GM18873 (cell line): ENCODE measurements at regions not wholly inside any gene's neighbourhood (a gene's known extent, or its start where the extent isn't known, plus 50 kb on each side); places are given as distances from the start of the nearest gene placed in this dataset.

Source experiments
- ATAC-seq: cut with Tn5 transposase; IDR thresholded peaks from one replicate; pipeline ENCODE4 v1.9.1; 2021; ENCODE audit warnings: mild to moderate bottlenecking, moderate library complexity, moderate number of reproducible peaks; ENCODE audit not compliant: unreplicated experiment, low FRiP score

DNA sequence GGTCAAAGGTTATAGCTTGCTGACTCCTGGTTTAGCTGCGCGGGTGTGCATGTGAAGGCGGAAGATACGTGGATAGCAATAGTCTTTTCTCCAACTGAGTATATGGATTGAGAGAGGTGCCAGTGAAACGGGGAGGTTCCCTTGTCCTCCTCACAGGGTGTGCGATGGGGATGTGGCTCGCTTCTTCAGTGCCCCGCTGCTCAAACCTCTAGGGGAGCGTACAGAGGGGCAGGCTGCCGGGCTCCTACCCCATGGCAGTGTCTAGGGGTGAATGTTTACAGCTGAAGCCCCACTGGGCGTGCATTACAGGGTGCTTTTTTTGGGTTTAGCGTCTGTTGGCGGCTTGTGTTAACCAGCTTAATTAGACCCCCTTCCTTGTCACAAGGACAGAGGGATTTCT lies 438.5 kb downstream of the CCSER2 start:
- ATAC-seq, result no peak

DNA sequence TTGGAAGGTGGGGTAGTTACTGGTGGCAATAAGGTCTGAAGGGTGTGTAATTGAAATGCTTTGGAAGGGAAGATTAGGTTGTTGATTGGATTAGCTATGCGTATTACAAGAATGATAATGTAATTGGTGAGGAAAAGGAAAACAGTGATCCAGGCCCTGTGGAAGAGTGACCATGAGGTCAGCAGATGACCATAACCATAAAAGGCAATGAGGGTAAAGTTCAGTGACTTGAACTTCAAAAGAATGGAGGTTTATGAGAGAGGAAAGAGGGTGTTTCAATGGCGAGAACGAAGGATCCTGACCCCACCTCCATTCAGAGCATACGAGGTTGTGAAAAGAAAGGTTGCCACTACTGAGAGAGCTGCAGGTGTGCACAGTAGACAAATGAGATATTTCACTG lies 439.7 kb downstream of the CCSER2 start:
- ATAC-seq, result no peak

DNA sequence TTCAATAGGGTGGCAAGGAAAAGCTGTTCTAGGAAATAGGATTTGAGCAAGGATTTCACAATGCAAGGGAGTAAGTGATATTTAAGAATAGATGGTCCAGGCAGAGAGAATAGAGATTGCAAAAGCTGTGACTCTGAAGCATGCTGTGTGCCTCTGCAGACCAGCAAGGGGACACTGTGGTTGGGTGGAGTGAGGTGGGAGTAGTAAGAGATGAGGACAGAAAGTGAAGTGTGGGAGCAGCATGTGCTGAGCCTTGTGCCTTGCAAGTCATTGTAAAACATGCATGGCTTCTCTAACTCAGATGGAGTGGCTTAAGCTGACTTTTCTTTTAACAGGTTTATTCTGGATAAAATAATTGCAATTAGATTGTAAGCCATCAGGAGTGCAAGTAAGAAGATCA lies 442.4 kb downstream of the CCSER2 start:
- ATAC-seq, result no peak

DNA sequence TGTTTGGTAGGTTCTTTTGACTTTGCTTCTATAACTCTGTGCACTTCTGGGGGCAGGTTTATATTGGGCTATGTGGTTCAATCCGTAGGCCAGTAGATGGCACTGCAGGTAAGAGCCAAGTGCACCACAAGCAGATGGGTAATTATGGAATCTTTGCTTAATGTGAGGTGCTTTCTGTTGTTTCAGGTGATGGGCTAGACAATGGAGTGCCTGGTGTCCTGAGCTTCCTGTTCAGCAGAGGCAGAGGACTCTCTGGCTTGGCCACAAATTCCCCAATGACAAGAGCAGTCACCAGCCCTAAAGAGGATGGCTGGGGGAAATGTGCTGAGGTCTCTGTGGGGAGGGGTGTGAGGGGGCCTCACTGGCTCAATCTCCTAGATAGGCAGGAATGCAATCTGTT lies 455.0 kb downstream of the CCSER2 start:
- peak; percentile 69 for ATAC-seq

DNA sequence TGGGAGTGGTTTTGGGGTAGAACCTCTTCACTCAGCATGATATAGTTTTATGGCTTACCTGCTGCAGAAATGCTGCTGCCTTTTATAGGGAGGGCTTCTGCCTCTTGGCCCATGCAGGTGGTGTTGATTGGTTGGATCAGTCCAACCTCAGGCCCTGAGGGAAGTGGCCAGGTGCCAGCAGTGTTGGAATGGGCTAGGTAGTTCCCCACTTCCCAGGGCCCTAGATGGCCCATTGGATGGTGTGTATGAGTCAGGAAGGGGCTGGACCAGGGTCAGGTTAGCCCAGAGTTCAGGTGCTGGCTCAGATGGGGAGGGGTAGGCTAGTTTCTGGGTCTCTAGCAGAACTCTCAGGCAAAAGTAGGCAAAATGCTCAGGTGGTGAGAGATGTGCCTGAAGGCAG lies 455.5 kb downstream of the CCSER2 start:
- no peak for ATAC-seq

DNA sequence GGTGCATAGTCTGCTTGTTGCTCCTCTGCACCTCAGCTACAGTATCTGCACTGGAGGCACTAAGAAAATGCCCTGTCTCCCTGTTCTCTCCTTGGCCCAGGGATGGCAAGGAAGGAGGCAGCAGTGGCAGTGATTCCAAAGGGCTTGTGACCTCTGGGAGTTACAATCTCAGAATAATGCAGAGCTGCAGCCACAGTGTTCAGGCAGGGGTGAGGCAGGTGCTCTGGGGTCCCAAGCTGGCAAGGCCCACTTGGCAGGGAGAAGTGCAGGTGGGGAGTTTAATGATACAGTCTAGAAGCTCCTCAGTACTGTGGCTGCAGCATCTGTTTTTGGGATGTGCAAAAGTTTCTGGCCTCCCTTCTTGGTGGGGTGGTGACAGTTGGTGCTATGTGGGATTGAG lies 456.4 kb downstream of the CCSER2 start:
- ATAC-seq, result no peak

DNA sequence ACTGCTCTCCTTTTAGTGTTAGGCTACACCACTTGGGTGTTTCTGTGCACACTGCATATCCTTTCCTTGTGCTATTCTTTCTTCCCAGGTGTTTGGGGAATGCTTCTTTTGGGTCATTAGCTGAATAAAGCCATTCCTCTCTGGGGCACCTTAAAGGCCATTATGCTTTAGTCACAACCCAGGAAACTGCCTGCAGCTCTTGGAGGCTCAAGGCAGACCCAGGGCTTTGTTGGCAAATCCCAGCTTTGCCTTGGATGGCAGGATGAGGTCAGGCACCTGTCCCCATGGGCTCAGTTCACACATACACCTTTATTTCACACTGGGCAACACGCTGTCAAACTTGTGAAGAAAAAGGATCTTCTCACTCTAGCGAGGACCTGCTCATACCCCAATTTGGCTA lies 460.6 kb downstream of the CCSER2 start:
- ATAC-seq, result no peak

DNA sequence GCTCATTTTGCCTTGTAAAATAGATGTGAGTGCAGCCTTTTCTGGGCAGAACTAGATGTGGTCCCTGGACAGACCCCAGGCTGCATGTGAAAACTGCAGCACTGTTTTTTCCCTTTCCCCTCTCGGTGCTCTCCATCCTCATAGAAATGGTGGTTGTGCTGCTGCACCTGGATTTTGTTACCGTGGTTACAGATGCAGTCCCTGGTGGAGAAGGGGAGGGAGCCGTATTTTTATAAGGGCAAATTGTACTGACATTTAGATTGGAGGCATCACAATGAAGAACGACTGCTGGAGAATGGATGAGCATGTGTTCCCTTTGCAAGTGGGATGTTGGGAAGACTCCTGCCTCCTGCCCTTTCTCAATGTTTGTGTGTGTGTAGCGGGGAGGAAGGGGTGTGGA lies 469.9 kb downstream of the CCSER2 start:
- no peak for ATAC-seq

DNA sequence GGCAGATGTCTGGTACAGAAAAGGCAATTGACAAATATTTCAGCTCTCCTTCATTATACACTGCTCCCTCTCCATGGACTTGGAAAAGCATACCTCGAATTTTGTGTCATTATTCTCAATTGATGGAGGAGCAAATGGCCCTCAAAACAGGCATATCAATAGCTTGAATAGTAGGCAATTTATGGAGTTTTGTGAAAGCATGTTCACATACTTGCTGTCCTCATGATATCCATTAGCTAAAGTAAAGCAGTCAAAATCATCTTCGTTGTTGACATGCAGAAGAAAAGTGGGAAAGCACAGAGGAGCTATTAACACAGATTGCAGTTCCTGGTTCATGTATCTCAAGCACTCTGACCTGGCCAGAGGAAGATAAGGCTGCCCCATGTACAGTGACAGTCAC lies 472.8 kb downstream of the CCSER2 start:
- no peak for ATAC-seq

DNA sequence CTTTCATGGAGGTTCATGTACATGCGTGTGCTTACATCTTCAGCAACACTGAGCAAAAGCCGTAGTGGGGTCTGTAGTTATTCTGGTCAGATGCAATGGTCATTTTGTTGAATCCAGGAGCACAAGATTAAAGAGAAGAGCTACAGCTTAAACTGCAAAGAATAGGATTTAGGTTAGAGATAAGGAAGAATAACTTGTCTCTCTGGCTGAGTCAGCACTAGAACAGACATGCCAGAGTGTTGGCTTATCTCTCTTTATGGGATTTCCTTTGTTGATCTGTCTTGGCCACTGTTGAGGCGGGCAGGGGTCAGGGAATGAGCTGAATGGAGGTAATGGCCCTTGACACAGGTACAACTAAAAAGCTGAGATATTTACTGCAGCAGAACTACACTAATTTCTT lies 473.5 kb downstream of the CCSER2 start:
- no peak for ATAC-seq

DNA sequence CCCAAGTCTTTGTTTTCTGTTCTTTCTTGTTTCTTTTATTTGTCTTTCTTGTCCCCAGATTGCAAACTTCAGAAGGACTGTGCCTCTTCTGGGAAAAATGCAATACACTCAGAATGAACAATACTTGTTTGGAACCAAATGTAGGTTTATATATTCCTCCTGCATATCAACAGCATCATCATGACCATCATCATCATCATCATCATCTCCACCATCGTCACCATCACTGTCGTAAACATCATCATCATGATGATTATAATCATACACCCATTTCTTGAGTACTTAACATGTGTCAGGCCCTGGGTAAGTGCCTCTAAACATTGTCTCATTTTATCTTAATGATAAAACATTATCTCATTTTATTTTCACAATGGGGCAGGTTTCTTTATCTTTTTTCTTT lies 476.8 kb downstream of the CCSER2 start:
- no peak for ATAC-seq

DNA sequence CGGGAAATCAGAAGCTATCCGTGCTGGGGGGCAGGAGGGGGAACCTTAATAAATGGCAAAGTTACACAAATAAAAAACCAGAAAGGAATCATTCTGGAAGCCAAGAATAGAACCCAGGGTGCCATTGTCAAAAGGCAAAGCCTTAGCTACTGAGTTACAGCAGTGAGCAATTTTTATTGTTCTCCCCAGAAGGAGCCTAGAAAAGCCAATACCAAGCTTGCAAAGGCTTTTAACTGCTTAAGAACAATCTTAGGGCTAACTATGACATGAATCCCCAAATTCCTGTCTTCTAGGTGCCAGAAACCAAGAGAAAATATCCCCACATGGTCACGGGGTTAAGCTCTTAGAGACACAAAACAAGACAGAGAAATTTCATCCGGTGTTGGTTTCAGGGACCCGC lies 482.7 kb downstream of the CCSER2 start:
- ATAC-seq, result no peak

DNA sequence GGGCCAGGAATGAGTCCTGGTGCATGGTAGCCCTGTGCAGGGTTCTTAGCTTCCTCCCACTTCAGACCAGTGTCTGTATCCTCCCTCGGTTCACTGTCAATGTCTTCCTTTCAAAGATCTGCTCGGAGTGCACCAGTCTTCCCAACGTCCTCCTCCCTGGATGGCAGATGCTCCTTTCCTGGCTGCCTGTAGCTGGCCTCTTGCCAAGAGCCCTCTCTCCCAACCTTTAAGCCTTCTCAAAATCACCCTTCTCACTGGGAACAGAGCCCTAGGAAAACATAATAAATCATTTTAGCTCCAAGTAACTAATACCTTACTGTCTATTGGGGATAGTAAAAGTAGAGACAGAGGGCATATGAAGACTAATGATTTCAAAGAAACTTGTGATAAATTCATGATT lies 490.6 kb downstream of the CCSER2 start:
- ATAC-seq, result no peak

DNA sequence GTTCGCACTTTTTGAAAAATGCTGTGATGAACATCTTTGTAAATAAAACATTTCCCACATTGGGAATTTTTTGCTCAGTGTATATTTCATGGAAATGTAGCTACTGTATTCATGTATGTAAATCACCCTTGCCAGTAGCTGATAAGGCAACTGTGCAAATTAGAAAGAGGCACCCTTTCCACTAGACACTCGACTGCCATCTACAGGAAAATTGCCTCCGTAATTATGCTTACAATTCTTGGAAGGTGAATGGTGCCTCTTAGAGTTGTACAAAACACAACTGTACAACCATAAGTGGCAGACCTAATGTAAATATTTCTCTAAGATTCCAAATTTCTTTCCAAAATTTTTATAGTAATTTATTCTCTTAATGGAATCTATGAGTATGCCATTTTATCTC lies 491.7 kb downstream of the CCSER2 start:
- ATAC-seq, result no peak

DNA sequence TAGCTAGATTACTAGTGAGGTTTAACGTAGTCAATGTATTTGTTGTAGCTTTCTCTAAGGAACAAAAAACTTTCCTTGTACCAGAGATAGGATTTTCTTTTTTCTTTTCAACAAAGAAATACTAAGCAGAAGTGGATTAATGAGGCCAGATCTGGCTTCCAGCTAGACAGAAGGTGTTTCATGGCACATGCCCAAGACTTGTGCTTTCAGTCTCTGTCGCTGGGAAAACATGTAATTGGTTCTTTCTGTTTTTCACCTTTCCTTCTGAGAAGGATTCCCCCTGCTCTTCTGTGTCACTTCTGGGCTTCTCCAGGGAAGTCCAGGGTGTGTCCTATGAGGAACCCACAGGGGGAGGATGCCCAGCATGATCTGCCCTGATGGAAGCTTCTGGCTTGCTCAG lies 492.2 kb downstream of the CCSER2 start:
- no peak for ATAC-seq

DNA sequence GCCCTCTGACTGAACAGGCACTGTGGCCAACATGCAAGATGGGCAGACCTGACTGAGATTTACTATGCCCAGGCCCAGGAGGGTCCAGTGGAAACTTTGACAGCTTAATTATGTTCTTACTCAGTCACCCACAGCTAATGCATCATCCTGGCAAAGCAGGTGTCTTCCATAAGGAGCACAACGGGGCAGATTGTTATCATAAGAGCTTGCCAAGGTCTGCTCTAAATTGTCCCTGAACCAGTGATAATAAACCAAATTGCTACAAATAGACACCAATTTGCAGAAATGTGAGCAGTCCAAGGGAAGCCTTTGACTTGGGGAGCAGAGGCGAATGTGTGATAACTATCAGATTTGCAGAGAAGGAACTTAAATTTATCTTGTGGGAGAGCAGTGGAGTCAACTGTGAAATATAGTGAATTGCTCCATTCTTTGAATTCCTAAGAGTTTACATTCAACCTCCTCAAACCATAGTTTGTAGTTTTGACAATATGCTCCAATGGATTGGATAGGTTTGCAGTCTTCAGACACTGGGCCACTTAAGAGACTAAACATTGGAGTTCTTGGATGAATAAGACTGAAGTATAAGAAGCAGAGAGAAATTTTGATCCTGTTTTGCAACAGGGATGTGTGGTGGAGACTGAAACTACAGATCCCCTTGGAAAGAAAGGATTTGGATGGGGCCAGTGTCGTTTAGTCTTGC lies 494.7 kb downstream of the CCSER2 start:
- ATAC-seq, result no peak

DNA sequence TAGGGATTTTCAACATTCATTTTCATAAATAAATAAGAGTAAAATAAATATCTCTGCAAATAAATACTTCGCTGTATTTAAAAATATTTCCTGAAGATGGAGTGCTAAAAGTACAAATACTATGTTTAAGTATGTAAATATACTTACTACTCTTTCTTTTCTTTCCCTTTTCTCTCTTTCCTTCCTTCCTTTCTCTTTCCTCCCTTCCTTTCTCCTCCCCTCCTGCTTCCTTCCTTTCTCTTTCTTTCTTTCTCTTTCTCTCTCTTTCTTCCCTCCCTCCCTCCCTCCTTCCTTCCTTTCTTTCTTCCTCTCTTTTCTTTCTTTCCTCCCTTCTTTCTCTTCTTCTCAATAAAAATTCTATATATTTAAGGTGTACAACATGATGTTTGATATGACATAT lies 496.1 kb downstream of the CCSER2 start:
- ATAC-seq, result no peak

DNA sequence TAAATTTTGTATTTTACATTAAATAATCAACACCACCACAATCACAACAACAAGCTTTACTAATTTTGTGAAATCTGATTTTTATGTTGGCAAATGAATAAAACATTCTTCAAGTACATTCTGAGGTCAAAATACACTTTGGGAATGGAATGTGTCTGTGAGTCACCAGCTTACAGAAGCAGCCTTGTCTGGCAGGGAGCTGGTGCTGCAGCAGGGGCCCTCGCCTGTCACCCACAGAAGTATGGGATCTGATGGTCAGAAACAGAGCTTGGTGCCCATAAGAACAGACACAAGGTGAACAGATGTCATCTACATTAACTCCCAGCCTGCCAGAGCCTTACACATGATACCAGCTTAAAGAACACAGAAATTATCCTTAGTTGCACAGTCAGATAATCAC lies 496.9 kb downstream of the CCSER2 start:
- ATAC-seq, result no peak

DNA sequence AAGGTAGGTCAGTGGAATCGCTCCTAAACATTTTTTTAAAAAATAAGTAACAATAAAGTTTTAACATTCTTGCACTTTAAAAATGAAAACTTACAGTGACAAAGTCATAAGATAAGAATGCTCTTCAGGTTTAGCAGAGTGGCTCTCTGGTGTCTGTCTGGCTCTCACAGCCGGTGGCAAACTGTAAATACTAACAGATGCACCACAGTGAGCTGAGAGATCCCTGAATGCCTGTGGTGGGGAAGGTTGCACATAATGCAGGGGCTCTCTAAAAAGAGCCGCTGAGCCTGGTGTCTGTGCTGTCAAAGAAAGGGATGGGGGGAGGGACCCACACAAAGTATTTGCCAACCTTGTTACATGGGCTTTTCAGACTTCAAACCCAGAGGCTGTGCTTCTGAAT lies 498.3 kb downstream of the CCSER2 start:
- ATAC-seq, result no peak

DNA sequence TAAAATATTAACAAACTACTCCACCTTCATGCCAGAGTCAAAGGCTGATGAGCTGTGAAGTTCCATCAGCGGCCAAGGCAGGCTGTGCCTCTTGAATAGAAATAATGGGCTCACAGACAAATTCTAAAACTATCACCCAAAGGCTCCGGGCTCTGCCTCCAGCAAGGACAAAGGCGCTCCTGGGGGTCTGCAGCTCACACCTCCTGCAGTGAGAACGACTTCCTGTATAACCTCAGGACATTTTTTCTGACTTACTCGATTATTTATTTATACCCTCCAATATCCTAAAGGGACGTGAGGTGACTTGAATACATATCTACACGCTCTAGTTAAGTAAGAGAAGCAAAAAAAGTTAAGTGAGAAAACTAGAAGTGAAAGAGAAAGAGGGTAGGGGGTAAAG lies 500.7 kb downstream of the CCSER2 start:
- ATAC-seq, result no peak

DNA sequence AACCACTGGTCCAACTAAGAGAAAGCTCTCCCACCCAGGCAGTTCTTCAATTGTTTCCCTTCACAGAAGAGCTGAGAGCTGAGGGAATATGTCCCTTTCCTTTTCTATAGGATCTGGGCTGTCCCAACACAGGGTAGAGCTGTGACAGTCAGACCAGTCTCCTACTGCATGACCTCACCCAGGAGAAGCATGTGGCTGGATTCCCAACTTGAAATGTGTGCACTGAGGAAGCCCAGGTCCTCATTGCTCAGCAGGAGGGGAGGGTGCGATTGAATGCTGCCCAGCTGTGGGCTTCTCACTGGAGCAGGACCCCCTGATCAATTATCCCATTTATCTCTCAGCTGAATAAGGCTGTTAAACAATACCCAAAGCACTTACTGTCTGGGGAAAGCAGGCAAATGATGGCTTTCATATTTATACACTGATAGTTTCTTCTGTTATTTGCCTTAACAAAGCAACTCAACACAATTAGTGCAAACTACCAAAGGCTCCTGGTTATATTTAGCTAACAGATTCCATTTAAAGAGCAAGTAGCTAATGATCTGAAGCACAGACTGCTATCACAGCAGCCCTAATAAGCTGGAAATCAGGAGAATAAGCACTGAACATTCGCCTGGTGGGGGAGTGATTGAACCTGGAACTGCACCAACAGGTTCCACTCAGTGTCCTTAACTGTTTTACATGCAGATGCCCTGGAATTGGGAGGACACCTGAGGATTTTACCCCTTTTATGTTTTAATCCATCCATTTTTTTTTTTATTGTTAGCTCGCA lies 508.8 kb downstream of the CCSER2 start:
- no peak for ATAC-seq

DNA sequence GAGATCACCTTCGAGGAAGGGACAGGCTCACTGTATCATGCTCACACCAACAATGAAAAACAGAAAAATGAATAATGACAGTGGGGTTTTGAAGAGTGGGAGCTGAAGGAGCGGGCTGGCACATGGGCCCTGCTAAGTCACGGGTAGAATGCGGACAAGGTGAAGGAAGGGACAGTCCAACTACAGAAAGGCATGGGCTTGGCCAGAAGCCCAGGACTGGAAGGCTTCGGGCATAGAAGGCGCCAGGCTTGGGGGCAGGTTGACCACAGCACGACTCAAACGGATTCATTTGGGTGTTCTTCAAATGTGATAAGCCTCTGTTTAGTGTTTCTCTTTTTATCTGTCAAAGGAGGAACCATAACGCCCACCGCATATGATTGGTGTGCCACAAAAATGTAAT lies 509.5 kb downstream of the CCSER2 start:
- no peak for ATAC-seq
